ENCODE measurements at regions not wholly inside any gene's neighbourhood (a gene's known extent, or its start where the extent isn't known, plus 50 kb on each side); places are given as distances from the start of the nearest gene placed in this dataset.

GRCh38 chr5:153206361-153206760 is 284.1 kb upstream of the GRIA1 start:
- Histone ChIP-seq H3K4me1 (ENCODE audit: insufficient read depth, low read length) (no peaks in the 10 kb centered on the region), H3K9ac (ENCODE audit: low read length) (no peak overlapping the region), H3K36me3 (ENCODE audit: insufficient read depth, low read length) (no peaks in the 10 kb centered on the region), H3K27me3 (ENCODE audit: insufficient read depth, low read length) (no peaks in the 10 kb centered on the region), H3K9me3 (ENCODE audit: insufficient read depth, low read depth, low read length) (no peaks in the 10 kb centered on the region), H4K20me1 (ENCODE audit: insufficient read depth, low read length) (no peaks in the 10 kb centered on the region), H3K79me2 (ENCODE audit: insufficient read depth, low read length) (no peaks in the 10 kb centered on the region), H2AFZ (ENCODE audit: low read depth, low read length) (no peak overlapping the region), H3K27ac (ENCODE audit: low read depth, low read length) (no peak overlapping the region), H3K4me3 (ENCODE audit: insufficient read depth, low read depth, low read length) (no peak overlapping the region), H3K4me2 (ENCODE audit: low read length) (no peak overlapping the region)
- Mint-ChIP-seq H3K4me3 (ENCODE audit: unreplicated experiment) (no peak overlapping the region), H3K27ac (ENCODE audit: unreplicated experiment) (no peak overlapping the region), H3K9me3 (ENCODE audit: unreplicated experiment) (no peaks in the 10 kb centered on the region), H3K36me3 (ENCODE audit: low read depth, unreplicated experiment) (no peaks in the 10 kb centered on the region), H3K27me3 (ENCODE audit: low read depth, unreplicated experiment) (peaks cover 3% of the 10 kb centered on the region), H3K4me1 (ENCODE audit: low read depth, unreplicated experiment) (peaks cover 3% of the 10 kb centered on the region)
- FAIRE-seq (no peak), DNase-seq (ENCODE audit: low read depth) (no peak)
- no peak for TF ChIP-seq CTCF (IDR thresholded peaks at IDR 0.05; ENCODE audit: insufficient read depth, low read depth, low read length)
- TF ChIP-seq EZH2 (IDR thresholded peaks at IDR 0.05; ENCODE audit: insufficient read depth, low read length) = no peak

DNA sequence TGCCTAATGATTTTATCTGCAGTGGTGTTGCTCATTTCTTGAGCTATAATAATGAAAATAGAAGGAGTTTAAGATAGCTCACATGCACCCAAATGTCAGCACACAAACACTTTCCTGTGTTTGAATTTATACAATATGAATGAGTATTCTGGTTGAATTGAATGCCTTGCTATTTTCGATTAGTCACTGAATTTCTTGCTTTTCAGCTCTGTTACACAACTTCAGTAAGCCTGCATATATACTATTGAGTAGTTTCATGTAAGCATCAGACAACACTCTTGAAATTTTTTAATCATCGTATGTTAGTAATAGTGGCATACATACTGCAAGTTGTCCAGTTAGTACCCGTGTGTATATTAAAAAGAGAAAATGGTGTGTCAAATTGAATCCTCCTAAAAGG is 281.5 kb upstream of the GRIA1 start:
- TF ChIP-seq CTCF (IDR thresholded peaks at IDR 0.05; ENCODE audit: insufficient read depth, low read depth, low read length) (no peak), EZH2 (IDR thresholded peaks at IDR 0.05; ENCODE audit: insufficient read depth, low read length) (no peak)
- Mint-ChIP-seq H3K4me3 (ENCODE audit: unreplicated experiment) (no peak overlapping the region), H3K27ac (ENCODE audit: unreplicated experiment) (no peak overlapping the region), H3K27me3 (ENCODE audit: low read depth, unreplicated experiment) (peaks cover 5% of the 10 kb centered on the region), H3K4me1 (ENCODE audit: low read depth, unreplicated experiment) (peaks cover 3% of the 10 kb centered on the region), H3K9me3 (ENCODE audit: unreplicated experiment) (no peaks in the 10 kb centered on the region), H3K36me3 (ENCODE audit: low read depth, unreplicated experiment) (no peaks in the 10 kb centered on the region)
- H3K9me3 ChIP-seq (ENCODE audit: insufficient read depth, low read depth, low read length) = no peaks in the 10 kb centered on the region
- H3K4me1 ChIP-seq (ENCODE audit: insufficient read depth, low read length) = no peaks in the 10 kb centered on the region
- H3K9ac ChIP-seq (ENCODE audit: low read length) = no peak overlapping the region
- FAIRE-seq (no peak), DNase-seq (ENCODE audit: low read depth) (no peak)
- H2AFZ ChIP-seq (ENCODE audit: low read depth, low read length) = no peak overlapping the region
- no peak overlapping the region for H3K4me3 ChIP-seq (ENCODE audit: insufficient read depth, low read depth, low read length)
- H3K27me3 ChIP-seq (ENCODE audit: insufficient read depth, low read length) = no peaks in the 10 kb centered on the region
- no peaks in the 10 kb centered on the region for H3K36me3 ChIP-seq (ENCODE audit: insufficient read depth, low read length)
- no peaks in the 10 kb centered on the region for H3K79me2 ChIP-seq (ENCODE audit: insufficient read depth, low read length)
- H3K27ac ChIP-seq (ENCODE audit: low read depth, low read length) = no peak overlapping the region
- H3K4me2 ChIP-seq (ENCODE audit: low read length) = no peak overlapping the region
- H4K20me1 ChIP-seq (ENCODE audit: insufficient read depth, low read length) = no peaks in the 10 kb centered on the region

DNA sequence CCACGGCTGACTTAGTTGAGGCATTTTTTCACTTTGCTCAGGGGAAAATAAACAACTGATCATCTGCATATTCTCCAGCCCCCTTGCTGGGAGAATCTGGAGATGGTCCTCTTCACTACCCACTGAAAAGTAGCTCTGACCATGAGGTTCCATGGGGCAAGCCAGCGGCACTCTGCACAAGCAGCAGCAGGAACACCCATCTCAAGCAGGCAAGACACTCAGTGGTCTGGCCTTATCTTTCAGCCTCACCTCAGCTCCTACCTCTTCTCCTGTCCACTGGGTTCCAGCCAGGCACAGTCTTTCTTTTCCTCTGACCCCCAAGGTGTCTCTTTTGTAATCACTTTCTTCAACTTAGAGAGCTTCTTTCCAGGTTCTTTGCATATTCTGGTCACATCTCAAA is 280.8 kb upstream of the GRIA1 start:
- Mint-ChIP-seq H3K36me3 (ENCODE audit: low read depth, unreplicated experiment) (no peaks in the 10 kb centered on the region), H3K4me1 (ENCODE audit: low read depth, unreplicated experiment) (peaks cover 3% of the 10 kb centered on the region), H3K27me3 (ENCODE audit: low read depth, unreplicated experiment) (peaks cover 5% of the 10 kb centered on the region), H3K9me3 (ENCODE audit: unreplicated experiment) (no peaks in the 10 kb centered on the region), H3K4me3 (ENCODE audit: unreplicated experiment) (no peak overlapping the region), H3K27ac (ENCODE audit: unreplicated experiment) (no peak overlapping the region)
- DNase-seq (ENCODE audit: low read depth) (no peak), FAIRE-seq (no peak)
- Histone ChIP-seq H3K79me2 (ENCODE audit: insufficient read depth, low read length) (no peaks in the 10 kb centered on the region), H3K9ac (ENCODE audit: low read length) (no peak overlapping the region), H3K4me1 (ENCODE audit: insufficient read depth, low read length) (no peaks in the 10 kb centered on the region), H3K27me3 (ENCODE audit: insufficient read depth, low read length) (no peaks in the 10 kb centered on the region), H2AFZ (ENCODE audit: low read depth, low read length) (no peak overlapping the region), H3K4me3 (ENCODE audit: insufficient read depth, low read depth, low read length) (no peak overlapping the region), H3K27ac (ENCODE audit: low read depth, low read length) (no peak overlapping the region), H3K4me2 (ENCODE audit: low read length) (no peak overlapping the region), H3K36me3 (ENCODE audit: insufficient read depth, low read length) (no peaks in the 10 kb centered on the region), H4K20me1 (ENCODE audit: insufficient read depth, low read length) (no peaks in the 10 kb centered on the region), H3K9me3 (ENCODE audit: insufficient read depth, low read depth, low read length) (no peaks in the 10 kb centered on the region)
- TF ChIP-seq EZH2 (IDR thresholded peaks at IDR 0.05; ENCODE audit: insufficient read depth, low read length) (no peak), CTCF (IDR thresholded peaks at IDR 0.05; ENCODE audit: insufficient read depth, low read depth, low read length) (no peak)

Data from astrocyte (in vitro differentiated cells and primary cell).